DOHH2 (cell line): ENCODE measurements at regions not wholly inside any gene's neighbourhood (a gene's known extent, or its start where the extent isn't known, plus 50 kb on each side); places are given as distances from the start of the nearest gene placed in this dataset.

ENCODE experiments used
- H3F3A ChIP-seq: fragments of 200-600 bp; sonication (generic), shearing (Covaris generic); 2 replicates; pipeline ENCODE4 v1.6.0; 2016; ENCODE audit warnings: antibody characterized with exemption, mild to moderate bottlenecking; ENCODE audit not compliant: control insufficient read depth, insufficient read depth
- H3K27ac ChIP-seq: fragments of 200-600 bp; sonication (generic); 2 replicates; pipeline ENCODE4 v1.5.1; 2014; ENCODE audit warnings: low read depth, mild to moderate bottlenecking, low read length, moderate library complexity
- H3K27me3 ChIP-seq: fragments of 200-600 bp; sonication (generic); 2 replicates; pipeline ENCODE4 v1.6.1; 2014; ENCODE audit warnings: mild to moderate bottlenecking, low read length, mixed read lengths; ENCODE audit not compliant: control insufficient read depth
- H3K36me3 ChIP-seq: fragments of 200-600 bp; sonication (generic); 2 replicates; pipeline ENCODE4 v1.6.1; 2014; ENCODE audit warnings: mild to moderate bottlenecking, low read length, moderate library complexity, mixed read lengths; ENCODE audit not compliant: control insufficient read depth
- H3K4me1 ChIP-seq: fragments of 200-600 bp; sonication (generic); 2 replicates; pipeline ENCODE4 v1.6.1; 2014; ENCODE audit warnings: mild to moderate bottlenecking, low read length, mixed read lengths; ENCODE audit not compliant: control insufficient read depth
- H3K4me2 ChIP-seq: fragments of 200-600 bp; sonication (generic); 2 replicates; pipeline ENCODE4 v1.6.0; 2014; ENCODE audit warnings: mild to moderate bottlenecking, low read length, moderate library complexity
- H3K4me3 ChIP-seq: fragments of 200-600 bp; sonication (generic); 2 replicates; pipeline ENCODE4 v1.5.1; 2014; ENCODE audit warnings: mild to moderate bottlenecking, low read length, mixed read lengths
- H3K79me2 ChIP-seq: fragments of 200-600 bp; sonication (generic); 2 replicates; pipeline ENCODE4 v1.6.1; 2014; ENCODE audit warnings: mild to moderate bottlenecking, low read length, mixed read lengths; ENCODE audit not compliant: control insufficient read depth
- H3K9me2 ChIP-seq: fragments of 200-600 bp; sonication (generic); replicated peaks from 2 replicates; pipeline ENCODE4 v1.6.1; 2014; ENCODE audit warnings: mild to moderate bottlenecking, low read length, mixed read lengths; ENCODE audit not compliant: control insufficient read depth
- H3K9me3 ChIP-seq: fragments of 200-600 bp; sonication (generic); 2 replicates; pipeline ENCODE4 v1.6.1; 2014; ENCODE audit warnings: antibody characterized with exemption, low read length, mixed read lengths; ENCODE audit not compliant: control insufficient read depth, insufficient read depth
- H4K20me1 ChIP-seq: fragments of 200-600 bp; sonication (generic); 2 replicates; pipeline ENCODE4 v1.6.0; 2014; ENCODE audit warnings: low read depth, mild to moderate bottlenecking, antibody characterized with exemption, low read length, moderate library complexity; ENCODE audit not compliant: control insufficient read depth, insufficient read depth
- EZH2phosphoT487 ChIP-seq: fragments of 200-600 bp; sonication (generic); IDR thresholded peaks from 2 replicates; pipeline ENCODE4 v1.6.1; 2017; ENCODE audit warnings: borderline replicate concordance, mild to moderate bottlenecking, antibody characterized with exemption, low read length, moderate library complexity, mixed read lengths
- TF ChIP-seq, protein P1 (sequence below): fragments of 200-600 bp; sonication (generic); IDR thresholded peaks from one replicate; pipeline ENCODE4 v1.5.1; 2014; ENCODE audit warnings: antibody characterized with exemption, mild to moderate bottlenecking, low read depth, low read length; ENCODE audit not compliant: poor library complexity, severe bottlenecking

- H3K27ac ChIP-seq = no peak overlapping the region
- no peaks in the 10 kb centered on the region for H3K36me3 ChIP-seq
- no peaks in the 10 kb centered on the region for H3K4me1 ChIP-seq
- no peaks in the 10 kb centered on the region for H3F3A ChIP-seq
- H4K20me1 ChIP-seq = no peaks in the 10 kb centered on the region
- H3K9me2 ChIP-seq = no peaks in the 10 kb centered on the region
- no peak for TF ChIP-seq EZH2phosphoT487
- TF ChIP-seq, protein P1, sequence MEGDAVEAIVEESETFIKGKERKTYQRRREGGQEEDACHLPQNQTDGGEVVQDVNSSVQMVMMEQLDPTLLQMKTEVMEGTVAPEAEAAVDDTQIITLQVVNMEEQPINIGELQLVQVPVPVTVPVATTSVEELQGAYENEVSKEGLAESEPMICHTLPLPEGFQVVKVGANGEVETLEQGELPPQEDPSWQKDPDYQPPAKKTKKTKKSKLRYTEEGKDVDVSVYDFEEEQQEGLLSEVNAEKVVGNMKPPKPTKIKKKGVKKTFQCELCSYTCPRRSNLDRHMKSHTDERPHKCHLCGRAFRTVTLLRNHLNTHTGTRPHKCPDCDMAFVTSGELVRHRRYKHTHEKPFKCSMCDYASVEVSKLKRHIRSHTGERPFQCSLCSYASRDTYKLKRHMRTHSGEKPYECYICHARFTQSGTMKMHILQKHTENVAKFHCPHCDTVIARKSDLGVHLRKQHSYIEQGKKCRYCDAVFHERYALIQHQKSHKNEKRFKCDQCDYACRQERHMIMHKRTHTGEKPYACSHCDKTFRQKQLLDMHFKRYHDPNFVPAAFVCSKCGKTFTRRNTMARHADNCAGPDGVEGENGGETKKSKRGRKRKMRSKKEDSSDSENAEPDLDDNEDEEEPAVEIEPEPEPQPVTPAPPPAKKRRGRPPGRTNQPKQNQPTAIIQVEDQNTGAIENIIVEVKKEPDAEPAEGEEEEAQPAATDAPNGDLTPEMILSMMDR = no peak
- no peak overlapping the region for H3K4me3 ChIP-seq
- H3K4me2 ChIP-seq = no peak overlapping the region
- no peaks in the 10 kb centered on the region for H3K79me2 ChIP-seq
- H3K27me3 ChIP-seq = peaks cover 10% of the 10 kb centered on the region; the same call in 1 of the 2 replicates
- peaks cover 3% of the 10 kb centered on the region; the same call in 1 of the 2 replicates for H3K9me3 ChIP-seq
These were observed 71.8 kb downstream of the GPR6 start for GRCh38 chr6:110049696-110050439.
